M059J (cell line): ENCODE measurements at regions not wholly inside any gene's neighbourhood (a gene's known extent, or its start where the extent isn't known, plus 50 kb on each side); places are given as distances from the start of the nearest gene placed in this dataset.

Experiments used
- DNase-seq: peaks from one replicate; pipeline ENCODE4 v3.0.0-alpha.2; 2012; ENCODE audit warnings: low read depth

DNA sequence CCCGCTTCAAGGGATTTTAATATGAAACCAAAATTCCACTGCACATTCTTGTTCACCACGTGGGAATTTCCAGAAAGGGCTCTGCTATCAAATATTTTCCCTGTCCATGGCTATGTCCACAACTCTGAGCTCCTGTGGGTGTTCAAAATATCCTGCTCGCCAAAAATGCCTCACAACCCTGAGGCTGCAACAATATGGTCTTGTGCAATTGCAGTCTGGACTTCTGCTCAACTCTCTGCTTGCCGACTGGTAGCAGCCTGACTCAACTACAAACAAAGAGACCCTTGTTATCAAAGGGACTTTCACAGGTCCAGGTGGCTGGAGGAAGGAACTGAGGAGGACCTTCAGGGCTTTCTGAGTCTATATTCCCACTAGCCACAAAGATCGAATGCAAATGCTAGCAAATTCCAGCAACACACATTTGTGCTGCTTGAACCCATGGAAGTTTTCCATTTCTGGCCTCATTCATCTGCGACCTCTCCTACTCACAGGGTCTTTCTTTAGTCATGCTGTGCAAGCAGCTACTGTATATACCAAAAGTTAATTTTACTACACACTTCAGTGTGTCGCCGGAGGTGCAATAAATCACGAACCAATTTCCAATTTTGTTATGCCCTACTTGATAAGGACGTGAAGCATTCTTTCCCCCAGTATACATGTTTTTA, 169.2 kb upstream of the SLC30A5 start:
- peak; percentile 56 for DNase-seq

DNA sequence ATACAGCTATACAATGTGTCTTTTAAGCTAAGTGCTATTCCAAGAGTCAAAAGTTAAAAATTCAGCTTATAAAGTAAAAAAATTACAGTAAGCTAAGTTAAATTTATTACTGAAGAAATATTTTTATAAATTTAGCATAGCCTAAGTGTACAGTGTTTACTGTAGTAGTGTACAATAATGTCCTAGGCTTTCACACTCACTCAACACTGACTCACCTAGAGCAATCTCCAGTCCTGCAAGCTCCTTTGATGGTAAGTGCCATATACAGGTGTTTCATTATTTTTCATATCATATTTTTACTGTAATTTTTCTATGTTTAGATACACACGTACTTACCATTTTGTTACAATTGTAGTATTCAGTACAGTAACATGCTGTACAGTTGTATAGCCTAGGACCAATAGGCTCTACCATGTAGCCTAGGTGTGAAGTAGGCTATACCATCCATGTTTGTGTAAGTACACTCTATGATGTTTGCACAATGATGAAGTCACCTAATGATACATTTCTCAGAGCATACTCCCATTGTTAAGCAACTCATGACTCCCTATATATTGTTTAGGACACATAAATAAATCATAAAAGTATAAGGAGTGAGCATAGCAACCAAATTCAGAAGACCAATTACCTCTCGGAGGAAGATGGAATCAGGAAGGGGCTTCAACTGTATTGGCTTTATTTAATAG, 165.1 kb upstream of the SLC30A5 start:
- DNase-seq = no peak

DNA sequence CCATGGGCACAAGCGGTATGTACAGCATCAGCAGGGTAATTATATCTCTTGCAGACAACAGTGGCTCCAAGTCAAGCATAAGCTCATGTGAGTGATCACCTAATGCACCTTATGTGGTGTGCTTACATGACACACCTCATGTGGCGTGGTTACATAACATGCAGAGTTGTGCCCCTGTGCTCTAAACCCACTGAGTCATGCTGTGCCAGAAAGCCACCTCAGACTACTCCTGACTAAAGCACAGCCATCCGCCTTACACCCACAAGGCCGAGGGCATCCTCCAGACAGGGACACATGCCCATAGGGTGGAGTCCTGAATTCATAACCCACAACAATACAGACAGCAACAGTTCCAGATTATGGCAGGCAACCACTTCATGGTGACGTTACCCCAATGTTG, 163.7 kb upstream of the SLC30A5 start:
- no peak for DNase-seq

DNA sequence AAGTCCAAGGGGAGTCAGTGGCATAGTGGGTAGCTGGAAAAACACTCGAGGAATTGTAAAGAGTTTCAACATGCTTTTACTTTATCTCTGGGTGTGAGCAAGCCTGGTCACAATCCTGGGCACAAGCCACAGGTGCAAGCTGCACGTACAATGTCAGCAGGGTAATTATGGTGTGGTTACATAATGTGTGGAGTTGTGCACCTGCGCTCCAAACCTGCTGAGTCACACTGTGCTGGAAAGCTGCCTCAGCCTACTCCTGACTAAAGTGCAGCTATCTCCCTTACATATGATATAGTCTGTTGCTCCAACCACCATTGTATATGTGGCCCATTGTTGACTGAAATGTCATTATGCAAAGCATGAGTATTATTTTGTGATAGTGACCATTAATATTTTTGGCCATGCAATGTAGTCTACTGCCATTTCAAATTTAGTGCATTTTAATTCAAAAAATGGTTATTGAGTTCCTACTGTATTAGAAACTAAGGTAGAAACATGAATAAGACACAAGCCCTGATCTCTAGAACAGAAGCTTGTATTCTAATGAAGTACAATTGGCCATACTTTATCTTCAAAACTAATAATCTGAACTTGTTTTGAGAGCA, 160.9 kb upstream of the SLC30A5 start:
- peak; percentile 5 for DNase-seq

DNA sequence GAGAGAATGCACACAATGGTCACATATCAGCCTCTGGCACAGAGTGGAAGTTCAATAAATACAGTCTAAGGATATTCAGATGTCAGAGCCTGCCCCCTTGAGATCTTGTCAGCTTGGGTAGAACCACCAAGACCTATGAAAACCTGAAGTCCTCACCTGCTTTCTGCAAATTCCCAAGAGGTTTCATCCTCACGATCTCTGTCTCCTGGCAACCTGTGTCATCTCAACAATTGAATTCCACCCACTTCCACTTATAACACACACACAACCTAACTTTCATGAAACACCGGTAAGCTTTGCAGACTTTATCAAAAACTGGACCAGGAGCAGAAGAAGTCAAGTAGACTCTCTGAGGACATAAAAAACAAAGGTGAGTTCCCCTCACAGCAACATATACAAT, 151.6 kb upstream of the SLC30A5 start:
- DNase-seq = no peak

DNA sequence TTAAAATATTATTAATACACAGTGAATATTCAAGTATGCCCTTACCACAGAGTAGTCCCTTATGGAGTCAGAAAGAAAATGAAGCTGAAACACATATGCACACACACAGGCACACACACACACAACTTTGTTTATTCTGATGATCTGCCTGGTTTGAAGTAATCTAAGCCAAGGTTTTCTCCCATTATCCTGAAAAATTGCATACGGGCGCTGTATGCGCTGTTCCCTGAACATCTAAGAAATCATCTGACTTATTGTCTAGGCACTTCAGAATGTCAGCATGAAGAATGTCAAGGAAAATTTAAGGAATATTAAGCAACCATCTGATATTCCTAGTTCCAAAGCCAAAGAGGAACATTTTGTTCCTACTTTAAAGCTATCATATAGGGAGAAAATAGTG, 147.1 kb upstream of the SLC30A5 start:
- DNase-seq = no peak

DNA sequence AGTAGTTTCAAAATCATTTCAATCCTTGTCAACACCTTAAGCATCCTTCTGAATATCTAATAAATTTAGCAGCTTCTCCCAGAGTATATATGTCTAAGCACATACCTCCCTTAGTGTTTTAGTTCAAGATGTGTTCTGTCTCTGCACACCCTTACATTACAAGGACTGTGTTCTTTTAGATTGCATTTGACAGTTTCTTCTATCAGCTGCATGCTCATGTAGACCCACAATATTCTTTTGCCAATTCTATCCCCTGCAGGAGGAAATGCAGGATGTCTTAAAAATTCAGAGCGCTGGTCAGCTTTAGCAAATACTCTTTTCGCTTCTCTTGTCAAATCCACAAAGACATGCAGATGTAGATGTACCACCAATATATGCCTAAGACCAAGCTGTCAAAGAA, 145.8 kb upstream of the SLC30A5 start:
- DNase-seq = no peak

DNA sequence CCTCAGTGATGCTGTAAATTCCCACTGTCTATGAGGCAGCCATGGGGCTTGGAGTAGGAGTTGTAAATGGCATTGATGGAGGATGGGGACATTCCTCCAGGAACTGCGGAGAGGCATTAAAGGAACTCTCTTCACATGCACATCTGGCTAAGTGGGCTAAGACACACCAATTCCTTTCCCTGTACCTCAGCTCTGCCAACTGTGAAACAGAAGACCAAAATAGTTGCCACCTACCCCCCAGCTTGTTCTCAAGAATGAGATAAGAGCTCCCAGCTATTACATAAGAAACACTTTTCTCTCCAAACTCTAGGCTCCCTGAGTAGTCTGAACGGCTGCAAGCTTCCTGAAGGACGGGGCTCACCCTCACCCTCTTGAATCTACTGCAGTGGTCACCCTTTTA, 144.6 kb upstream of the SLC30A5 start:
- DNase-seq = no peak

DNA sequence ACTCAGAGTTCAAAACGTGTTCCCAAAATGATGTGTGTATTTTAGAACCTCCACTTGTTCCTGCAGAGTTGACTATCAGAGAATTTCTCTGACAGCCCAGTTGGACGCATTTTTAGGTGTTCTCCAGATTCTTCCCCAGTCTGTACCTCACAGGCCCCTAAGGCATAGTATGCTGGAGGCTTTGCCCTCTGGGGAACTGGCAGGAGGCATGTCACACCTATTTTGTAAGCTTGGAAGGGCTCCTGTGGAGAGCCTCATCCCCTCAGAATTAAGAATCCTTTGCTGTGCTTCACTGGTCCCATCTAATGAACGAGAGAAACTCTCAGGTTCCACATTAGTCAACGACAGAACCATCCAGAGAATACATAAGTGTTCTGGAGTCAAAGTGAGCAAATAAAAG, 144.1 kb upstream of the SLC30A5 start:
- DNase-seq = no peak

DNA sequence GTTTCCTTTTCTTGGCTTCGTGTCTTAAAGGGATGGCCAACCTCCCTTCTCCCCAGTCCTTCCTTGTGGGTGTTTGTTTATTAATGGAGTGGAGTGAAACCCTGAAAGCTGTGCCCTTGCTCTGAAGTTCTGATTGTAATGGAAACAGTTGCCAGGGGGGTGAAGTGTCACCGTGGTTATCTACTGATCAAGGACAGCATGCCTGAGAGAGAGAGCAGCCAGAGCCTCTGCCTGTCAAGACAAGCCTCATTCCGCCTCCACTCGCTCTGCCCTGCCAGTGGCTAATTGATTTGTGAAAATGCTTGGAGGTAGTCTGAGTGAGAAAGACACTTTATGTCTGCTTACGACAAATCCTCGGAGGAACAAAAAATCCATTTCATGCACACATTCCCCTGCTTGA, 143.7 kb upstream of the SLC30A5 start:
- no peak for DNase-seq

DNA sequence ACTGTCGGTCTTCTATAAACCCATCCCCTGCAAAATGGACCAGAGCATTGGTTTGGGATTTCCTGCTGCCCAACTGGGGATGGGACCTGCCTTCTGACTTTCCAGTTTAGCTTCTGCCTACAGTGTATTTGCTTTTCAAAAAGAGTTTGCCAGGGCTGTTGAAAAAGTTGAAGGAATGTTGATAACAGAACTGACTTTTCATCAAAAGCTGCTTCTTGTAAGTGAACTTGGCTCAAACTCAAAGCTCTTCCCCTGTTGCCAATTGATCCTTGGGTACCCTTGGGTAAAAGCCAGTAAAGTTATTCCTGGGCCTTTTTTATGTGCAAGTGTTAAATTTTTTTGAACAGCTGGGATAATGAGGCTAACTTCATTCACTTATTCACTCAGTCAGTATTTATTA, 142.9 kb upstream of the SLC30A5 start:
- DNase-seq = no peak

DNA sequence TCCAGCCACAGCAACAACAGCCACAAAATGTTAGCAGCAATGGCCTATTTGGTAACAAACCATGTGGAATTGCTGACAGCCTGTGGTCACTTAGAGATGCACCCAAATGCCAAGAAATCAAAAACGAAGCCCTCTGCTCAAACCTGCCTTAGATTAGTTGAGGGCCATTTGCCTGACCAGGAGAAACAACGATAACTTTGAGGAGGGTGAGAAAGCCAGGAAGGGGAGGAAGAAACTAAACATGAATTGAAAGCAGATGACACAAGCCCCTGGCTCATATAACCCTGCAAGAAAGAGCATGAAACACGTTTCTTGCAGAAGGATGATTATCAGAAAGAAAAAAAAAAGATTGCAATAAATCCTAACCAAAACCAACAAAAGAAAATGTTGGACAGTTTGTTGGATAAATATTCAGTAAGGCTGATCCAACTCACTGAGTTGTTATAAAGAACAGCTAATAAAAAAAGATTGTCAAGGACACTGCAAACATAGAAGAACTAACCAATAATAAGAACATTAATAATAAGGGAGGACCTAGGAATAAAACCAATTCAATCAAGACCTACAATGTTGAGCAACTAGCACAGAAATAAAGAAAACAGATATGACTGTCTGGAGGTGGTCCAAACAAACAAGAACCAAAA, 140.5 kb upstream of the SLC30A5 start:
- DNase-seq = peak; percentile 24

DNA sequence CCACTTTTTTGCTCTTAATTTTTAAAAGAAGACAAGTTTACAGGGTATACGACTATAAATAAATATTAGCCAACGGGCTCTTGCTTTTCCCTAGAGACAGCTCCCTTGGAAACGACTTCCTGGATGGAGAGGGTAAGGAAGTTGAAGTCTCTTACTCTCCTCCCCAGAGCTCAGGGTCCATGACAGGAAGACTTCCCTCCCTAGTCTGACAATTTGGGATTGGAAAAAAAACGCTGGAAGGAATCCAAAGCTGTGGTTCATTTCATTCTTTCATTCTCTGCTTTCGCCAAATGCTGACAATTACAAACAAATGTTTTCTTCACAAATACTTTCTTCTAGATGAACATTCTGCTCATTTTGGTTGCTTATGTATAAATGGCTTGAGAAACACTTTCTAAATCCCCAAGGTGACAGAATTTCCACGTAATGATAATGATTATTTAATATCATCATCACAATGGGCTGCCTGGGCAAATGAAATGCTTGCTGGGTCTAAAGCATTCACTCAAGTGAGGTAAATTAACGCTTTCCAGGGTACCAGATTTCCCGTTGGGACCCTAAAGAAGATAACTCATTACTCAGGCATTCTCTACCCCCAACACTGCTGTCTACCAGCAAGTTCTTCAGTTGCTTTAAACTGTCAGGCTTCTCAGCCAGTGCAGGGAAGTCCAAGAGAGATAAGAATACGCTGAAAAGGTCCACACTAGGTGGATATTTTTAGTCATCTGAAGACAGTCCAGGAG, 139.8 kb upstream of the SLC30A5 start:
- peak; percentile 15 for DNase-seq

DNA sequence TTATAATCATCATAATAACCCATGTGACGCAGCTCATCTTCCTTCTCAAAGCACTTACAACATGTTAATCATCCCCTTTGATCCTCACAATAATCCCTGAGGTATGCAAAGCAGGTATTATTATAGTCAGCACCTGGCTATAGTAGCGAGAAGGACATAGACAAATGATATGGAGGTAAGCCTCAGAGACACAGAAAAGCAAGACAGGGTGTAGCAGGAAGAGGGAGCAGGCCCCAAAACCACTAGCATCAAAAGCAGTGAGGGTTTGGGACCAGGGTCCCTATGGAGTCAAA, 139.2 kb upstream of the SLC30A5 start:
- no peak for DNase-seq

DNA sequence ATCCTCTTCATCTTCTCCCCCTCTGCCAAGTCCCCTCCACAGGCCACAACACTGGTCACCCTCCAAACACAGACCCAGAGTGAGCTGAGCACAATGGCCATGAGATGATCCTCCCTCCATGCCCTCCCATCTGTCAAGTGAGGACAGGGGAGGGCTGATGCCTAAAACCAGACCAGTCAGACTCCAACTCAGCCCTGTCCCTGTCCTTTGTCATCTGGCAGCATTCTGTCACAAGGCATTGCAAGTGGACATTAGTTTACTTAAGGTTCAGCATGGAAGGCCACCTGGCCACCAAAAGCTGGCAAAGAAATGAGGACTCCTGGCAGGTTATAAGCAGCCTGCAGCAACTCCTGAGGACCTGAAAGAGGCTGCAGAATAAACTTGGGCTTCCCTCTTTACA, 136.2 kb upstream of the SLC30A5 start:
- DNase-seq = no peak

DNA sequence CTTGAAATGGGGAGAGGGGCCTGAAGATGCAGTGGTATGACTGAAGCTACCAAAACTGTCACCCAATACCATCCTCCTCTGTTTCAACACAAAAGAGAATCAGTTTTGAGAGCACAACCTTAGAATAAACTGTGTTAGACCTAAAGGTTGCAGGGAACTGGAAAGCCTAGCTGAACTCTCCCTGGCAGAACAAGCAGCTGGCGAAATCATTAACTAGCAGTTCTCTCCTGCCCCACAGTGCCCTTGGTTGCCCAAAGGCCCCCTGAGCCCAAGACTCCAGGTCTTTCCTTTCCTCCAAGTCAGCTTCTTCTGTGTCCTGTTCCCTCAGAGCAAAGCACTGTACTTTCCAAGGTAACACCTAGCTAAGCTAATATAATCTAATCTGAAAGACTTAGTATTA, 135.4 kb upstream of the SLC30A5 start:
- DNase-seq = no peak

DNA sequence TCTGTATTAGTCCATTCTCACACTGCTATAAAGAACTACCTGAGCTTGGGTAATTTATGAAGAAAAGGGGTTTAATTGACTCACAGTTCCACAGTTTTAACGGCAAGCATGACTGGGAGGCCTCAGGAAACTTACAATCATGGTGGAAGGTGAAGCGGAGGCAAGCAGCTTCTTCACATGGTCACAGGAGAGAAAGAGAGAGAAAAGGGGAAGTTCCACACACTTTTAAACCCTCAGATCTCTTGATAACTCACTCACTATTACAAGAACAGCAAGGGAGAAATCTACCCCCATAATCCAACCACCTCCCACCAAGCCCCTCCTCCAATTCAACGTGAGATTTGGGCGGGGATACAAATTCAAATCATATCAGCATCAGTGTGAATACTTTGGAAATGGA, 133.4 kb upstream of the SLC30A5 start:
- no peak for DNase-seq

DNA sequence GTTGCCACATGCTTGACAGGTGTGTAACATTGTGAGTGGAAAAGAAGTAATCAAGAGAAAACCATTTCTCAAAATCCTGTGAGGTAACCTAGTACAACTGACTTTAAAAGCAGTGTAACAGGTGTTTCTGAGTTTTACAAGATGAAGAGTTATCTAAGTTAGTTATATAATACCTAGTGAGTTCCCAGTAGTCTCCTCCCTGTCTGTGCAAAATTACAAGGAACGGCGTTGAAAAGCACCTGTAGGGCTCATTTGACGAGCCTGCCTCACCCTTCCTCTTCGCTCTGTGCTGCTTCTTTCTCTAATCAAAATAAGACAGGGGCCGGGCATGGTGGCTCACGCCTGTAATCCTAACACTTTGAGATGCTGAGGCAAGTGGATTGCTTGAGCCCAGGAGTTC, 132.9 kb upstream of the SLC30A5 start:
- DNase-seq = no peak

DNA sequence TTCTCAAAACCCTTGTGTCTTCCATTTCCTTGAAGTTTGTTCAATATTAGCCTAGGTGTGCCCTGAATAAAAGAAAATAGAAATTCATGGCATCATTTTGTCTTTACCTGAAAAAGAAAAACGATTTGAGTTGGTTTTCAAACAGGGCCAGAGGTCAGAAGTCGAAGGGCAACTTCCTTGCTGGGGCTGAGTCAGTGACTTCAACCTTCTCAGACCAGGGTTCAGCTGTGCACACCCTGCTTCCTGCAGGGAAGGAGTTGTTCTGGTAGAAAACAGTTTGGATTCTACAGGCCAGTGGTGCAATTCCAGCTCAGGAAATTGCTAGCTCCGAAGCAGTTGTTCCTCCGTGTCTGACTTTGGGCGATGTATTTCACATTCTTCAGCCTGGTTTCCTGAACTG, 132.1 kb upstream of the SLC30A5 start:
- no peak for DNase-seq

DNA sequence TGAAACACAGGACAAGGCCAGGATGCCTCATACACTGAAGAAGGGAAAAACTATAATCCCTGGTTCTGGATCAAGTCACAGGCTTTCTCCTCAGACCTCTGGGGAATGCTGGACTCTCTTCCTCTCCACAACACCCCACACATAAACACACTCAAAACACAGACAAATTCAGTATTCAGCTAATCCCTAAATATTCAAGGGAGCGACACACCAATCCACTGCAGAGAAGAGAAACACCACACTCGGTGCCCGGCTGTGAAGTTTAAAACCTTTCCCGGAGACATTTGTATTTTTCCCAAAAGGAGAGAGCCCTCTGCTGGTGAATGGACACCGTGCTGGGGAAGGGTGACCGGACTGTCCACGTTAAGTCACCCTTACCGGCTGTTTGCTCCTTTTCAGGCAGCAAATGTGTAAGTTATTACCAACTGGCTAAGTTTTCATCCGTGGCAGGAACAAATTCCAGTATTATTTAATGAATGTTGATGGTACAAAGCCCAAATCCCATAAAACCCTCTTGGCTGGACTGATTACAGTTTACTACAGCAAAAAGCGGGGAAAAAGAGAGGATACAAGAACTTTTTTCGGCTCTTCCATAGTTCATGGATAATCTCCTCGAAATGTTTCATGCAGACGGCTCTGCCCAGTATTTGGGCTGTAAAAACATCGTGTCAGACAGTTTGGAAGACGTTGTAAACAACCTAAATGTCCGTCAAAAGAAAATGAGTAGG, 130.9 kb upstream of the SLC30A5 start:
- peak; percentile 69 for DNase-seq

DNA sequence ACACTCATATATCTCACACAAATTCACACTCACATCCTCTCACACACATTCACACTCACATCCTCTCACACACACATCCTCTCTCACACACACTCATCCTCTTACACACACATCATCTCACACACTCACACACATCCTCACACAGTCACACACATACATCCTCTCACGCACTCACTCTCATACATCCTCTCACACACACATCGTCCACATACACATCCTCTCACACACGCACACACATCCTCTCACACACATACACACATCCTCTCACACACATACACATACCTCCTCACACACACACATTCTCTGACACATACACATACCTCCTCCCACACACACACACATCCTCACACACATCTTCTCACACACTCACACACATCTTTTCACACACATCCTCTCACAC, 129.1 kb upstream of the SLC30A5 start:
- DNase-seq = no peak

DNA sequence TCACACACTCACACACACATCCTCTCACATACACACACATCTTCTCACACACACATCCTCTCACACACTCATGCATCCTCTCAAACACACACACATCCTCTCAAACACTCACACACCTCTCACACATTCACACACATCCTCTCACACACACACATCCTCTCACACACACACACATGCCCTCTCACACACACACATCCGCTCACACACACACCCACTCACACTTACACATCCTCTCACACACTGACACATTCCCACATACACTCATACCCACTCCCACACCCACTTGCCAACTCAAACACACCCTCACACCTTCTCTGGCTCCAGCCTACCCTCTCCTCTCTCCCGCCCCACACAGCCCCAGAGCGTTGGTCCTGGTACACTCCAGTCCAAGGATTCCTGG, 127.9 kb upstream of the SLC30A5 start:
- no peak for DNase-seq
